ENCODE measurements at regions not wholly inside any gene's neighbourhood (a gene's known extent, or its start where the extent isn't known, plus 50 kb on each side); places are given as distances from the start of the nearest gene placed in this dataset.

DNA sequence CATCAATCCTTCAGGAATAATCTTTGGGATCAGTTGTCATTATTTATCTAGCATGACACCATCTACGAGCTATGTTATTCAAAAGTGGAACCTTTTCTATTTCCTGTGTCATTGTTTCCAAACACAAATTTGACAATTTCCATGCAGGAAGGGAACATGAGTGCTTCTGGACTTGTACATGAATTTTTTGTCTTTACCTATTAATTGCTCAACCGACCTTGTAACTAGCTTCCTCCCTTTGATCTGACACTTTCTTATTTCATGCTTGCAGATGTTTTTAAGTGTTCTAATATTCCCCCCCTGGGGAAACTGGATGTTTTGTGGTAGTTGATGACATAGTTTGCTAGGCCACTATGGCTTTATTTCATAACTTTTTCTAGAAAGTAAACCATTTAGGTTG lies 139.4 kb downstream of the BMP2 start:
- WGBS, 2 donors = 34 to 44% methylated on average over 2 of the region's 2 CpGs
- no peak overlapping the region for H3K27ac ChIP-seq
- H3K4me1 ChIP-seq = no peaks in the 10 kb centered on the region
- H3K27me3 ChIP-seq = peaks cover 0 to 5% (median 0%) of the 10 kb centered on the region in 4 donors
- intact Hi-C loops (cut with DNase I) = no loop called here
- no peak for FAIRE-seq
- ATAC-seq = no peak
- TF ChIP-seq, protein P1, sequence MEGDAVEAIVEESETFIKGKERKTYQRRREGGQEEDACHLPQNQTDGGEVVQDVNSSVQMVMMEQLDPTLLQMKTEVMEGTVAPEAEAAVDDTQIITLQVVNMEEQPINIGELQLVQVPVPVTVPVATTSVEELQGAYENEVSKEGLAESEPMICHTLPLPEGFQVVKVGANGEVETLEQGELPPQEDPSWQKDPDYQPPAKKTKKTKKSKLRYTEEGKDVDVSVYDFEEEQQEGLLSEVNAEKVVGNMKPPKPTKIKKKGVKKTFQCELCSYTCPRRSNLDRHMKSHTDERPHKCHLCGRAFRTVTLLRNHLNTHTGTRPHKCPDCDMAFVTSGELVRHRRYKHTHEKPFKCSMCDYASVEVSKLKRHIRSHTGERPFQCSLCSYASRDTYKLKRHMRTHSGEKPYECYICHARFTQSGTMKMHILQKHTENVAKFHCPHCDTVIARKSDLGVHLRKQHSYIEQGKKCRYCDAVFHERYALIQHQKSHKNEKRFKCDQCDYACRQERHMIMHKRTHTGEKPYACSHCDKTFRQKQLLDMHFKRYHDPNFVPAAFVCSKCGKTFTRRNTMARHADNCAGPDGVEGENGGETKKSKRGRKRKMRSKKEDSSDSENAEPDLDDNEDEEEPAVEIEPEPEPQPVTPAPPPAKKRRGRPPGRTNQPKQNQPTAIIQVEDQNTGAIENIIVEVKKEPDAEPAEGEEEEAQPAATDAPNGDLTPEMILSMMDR (IDR thresholded peaks at IDR 0.05) = no peak
- H3K36me3 ChIP-seq = no peaks in the 10 kb centered on the region
- no peak for DNase-seq
- H3K4me3 ChIP-seq = no peak overlapping the region
- no peaks in the 10 kb centered on the region for H3K9me3 ChIP-seq

DNA sequence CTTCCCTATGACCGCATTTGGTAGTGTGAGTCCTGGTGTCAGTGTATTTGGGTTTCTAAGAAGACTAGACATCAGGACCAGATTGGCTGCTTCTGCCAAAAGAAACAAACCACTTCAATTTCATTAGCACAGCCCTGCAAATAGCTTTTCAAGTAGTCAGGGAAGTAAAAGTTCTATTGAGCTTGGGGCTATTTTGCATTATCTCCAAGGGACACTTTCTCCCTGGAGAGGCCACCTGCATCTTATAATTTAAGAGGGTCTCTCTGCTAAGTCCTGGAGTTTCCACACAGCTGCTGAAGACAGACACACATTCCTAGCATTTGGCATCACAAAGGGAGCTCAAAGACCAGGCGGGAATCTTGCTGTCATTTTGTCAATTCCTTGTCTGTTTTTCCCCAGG lies 141.2 kb downstream of the BMP2 start:
- intact Hi-C loops (cut with DNase I) = no loop called here
- ATAC-seq (no peak), DNase-seq (no peak), FAIRE-seq (no peak)
- no peaks in the 10 kb centered on the region for H3K4me1 ChIP-seq
- WGBS, 2 donors = 78 to 83% methylated on average over 2 of the region's 2 CpGs
- no peaks in the 10 kb centered on the region for H3K9me3 ChIP-seq
- no peak overlapping the region for H3K4me3 ChIP-seq
- H3K27ac ChIP-seq = no peak overlapping the region
- H3K27me3 ChIP-seq = peaks cover 0 to 5% (median 0%) of the 10 kb centered on the region in 4 donors
- TF ChIP-seq, protein P1 (IDR thresholded peaks at IDR 0.05) = no peak
- no peaks in the 10 kb centered on the region for H3K36me3 ChIP-seq

DNA sequence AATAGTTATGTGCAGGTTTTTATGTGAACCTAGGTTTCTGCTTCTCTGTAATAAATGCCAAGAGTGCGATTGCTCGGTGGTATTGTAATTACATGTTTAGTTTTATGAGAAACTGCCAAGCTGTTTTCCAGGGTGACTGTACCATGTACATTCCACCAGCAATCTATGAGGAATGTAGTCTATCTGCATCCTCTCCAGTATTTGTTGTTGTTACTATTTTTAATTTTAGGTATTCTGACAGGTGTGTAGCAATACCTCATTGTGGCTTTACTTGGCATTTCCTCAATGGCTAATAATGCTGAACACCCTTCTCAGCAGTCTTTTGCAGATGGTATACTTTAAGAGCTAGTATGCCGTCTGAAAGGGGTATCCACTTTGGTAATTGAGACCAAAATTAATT lies 142.1 kb downstream of the BMP2 start:
- no peak overlapping the region for H3K27ac ChIP-seq
- ATAC-seq (no peak), FAIRE-seq (no peak), DNase-seq (no peak)
- peaks cover 0 to 5% (median 0%) of the 10 kb centered on the region in 4 donors for H3K27me3 ChIP-seq
- TF ChIP-seq, protein P1 (IDR thresholded peaks at IDR 0.05) = no peak
- H3K4me3 ChIP-seq = no peak overlapping the region
- intact Hi-C loops (cut with DNase I) = no loop called here
- no peaks in the 10 kb centered on the region for H3K9me3 ChIP-seq
- H3K4me1 ChIP-seq = no peaks in the 10 kb centered on the region
- H3K36me3 ChIP-seq = no peaks in the 10 kb centered on the region
- 70 to 82% methylated on average over 3 of the region's 3 CpGs for WGBS, 2 donors

DNA sequence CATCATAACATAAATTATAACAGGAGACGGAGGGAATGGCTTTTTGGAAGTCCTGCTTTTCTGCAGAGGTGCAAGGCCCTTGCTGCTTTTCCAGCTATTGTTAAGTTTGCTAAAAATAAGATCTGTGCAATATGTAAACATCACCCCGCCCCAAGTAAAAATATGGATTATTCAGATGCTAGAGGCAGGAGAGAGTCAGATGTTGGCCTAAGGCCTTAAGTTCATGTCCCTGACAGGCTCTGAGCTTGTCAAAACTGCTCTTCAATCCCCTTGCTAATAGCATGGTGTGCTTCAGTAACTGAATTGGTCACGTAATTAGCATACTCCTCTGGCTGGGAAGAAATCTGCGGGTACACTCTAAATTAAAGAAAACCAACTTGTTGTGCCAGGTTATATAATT lies 147.5 kb downstream of the BMP2 start:
- no peak overlapping the region for H3K27ac ChIP-seq
- no peak for FAIRE-seq

DNA sequence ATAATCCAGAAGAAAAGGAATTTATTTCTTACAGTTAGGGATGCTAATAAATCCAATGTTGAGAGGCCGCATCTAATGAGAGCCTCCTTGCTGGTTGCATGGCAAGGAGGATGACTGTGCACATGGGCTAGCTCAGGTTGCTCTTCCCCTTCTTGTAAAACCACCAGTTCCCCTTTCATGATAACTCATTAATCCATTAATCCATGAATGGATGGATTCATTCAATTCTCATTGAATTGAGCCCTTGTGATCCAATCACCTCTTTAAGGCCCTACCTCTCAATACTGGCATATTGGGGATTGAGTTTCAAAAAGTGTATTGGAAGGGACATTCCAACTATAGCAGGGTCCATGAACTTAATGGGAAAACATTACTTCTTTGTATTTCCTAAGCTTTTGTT lies 149.5 kb downstream of the BMP2 start:
- no peaks in the 10 kb centered on the region for H3K4me1 ChIP-seq
- H3K4me3 ChIP-seq = no peak overlapping the region
- TF ChIP-seq, protein P1 (IDR thresholded peaks at IDR 0.05) = no peak
- DNase-seq (no peak), FAIRE-seq (no peak), ATAC-seq (no peak)
- 78 to 90% methylated on average over 1 of the region's 1 CpG for WGBS, 2 donors
- no peaks in the 10 kb centered on the region for H3K27me3 ChIP-seq
- no peaks in the 10 kb centered on the region for H3K9me3 ChIP-seq
- intact Hi-C loops (cut with DNase I) = no loop called here
- no peaks in the 10 kb centered on the region for H3K36me3 ChIP-seq
- no peak overlapping the region for H3K27ac ChIP-seq

More for the DNA sequence above, 147.5 kb downstream of the BMP2 start:
- DNase-seq (no peak), ATAC-seq (no peak)
- H3K9me3 ChIP-seq = no peaks in the 10 kb centered on the region
- WGBS, 2 donors = 68 to 78% methylated on average over 4 of the region's 4 CpGs
- TF ChIP-seq, protein P1 (IDR thresholded peaks at IDR 0.05) = no peak
- no peak overlapping the region for H3K4me3 ChIP-seq
- no peaks in the 10 kb centered on the region for H3K36me3 ChIP-seq
- H3K27me3 ChIP-seq = peaks cover 0 to under 1% (median 0%) of the 10 kb centered on the region in 4 donors
- H3K4me1 ChIP-seq = no peaks in the 10 kb centered on the region
- intact Hi-C loops (cut with DNase I) = no loop called here
